Trophoblast cell (in vitro differentiated cells and primary cell): ENCODE measurements at regions not wholly inside any gene's neighbourhood (a gene's known extent, or its start where the extent isn't known, plus 50 kb on each side); places are given as distances from the start of the nearest gene placed in this dataset.

Experiments
- DNase-seq, 2 donors: peaks; one replicate each; pipeline ENCODE4 v3.0.0-alpha.2; 2016
- H2AFZ ChIP-seq: 2 replicates; pipeline ENCODE4 v1.6.1; 2013; ENCODE audit warnings: low read length, moderate library complexity, mild to moderate bottlenecking; ENCODE audit not compliant: insufficient read depth, poor library complexity
- H2AK5ac ChIP-seq: 2 replicates; pipeline ENCODE4 v1.6.1; 2013; ENCODE audit warnings: mild to moderate bottlenecking, low read length
- H2BK120ac ChIP-seq: 2 replicates; pipeline ENCODE4 v1.6.1; 2013; ENCODE audit warnings: low read length, mild to moderate bottlenecking, moderate library complexity; ENCODE audit not compliant: insufficient read depth, poor library complexity
- H2BK12ac ChIP-seq: 2 replicates; pipeline ENCODE4 v1.6.1; 2013; ENCODE audit warnings: mild to moderate bottlenecking, low read length, moderate library complexity
- H2BK5ac ChIP-seq: 2 replicates; pipeline ENCODE4 v1.6.1; 2013; ENCODE audit warnings: low read length, low read depth, moderate library complexity, mild to moderate bottlenecking; ENCODE audit not compliant: poor library complexity
- H3K14ac ChIP-seq: 2 replicates; pipeline ENCODE4 v1.6.1; 2013; ENCODE audit warnings: mild to moderate bottlenecking, low read length
- H3K18ac ChIP-seq: 2 replicates; pipeline ENCODE4 v1.6.1; 2013; ENCODE audit warnings: mild to moderate bottlenecking, low read length
- H3K23ac ChIP-seq: 2 replicates; pipeline ENCODE4 v1.6.1; 2013; ENCODE audit warnings: low read length
- H3K27ac ChIP-seq: 2 replicates; pipeline ENCODE4 v1.5.1; 2013; ENCODE audit warnings: low read depth, mild to moderate bottlenecking, inconsistent platforms, low read length, moderate library complexity
- H3K27me3 ChIP-seq: 2 replicates; pipeline ENCODE4 v1.6.1; 2013; ENCODE audit warnings: inconsistent platforms, mild to moderate bottlenecking, low read length, moderate library complexity; ENCODE audit not compliant: insufficient read depth
- H3K36me3 ChIP-seq, 2 experiments: 1 replicate in 1 of 2; 2 replicates in 1 of 2; pipeline ENCODE4 v1.6.1; 2013; ENCODE audit warnings: low read length in 2 of 2, mild to moderate bottlenecking in 2 of 2, moderate library complexity in 1 of 2; ENCODE audit not compliant: insufficient read depth in 2 of 2, control insufficient read depth in 1 of 2
- H3K4ac ChIP-seq: 2 replicates; pipeline ENCODE4 v1.6.1; 2013; ENCODE audit warnings: low read depth, mild to moderate bottlenecking, low read length, moderate library complexity
- H3K4me1 ChIP-seq, 2 experiments: 1 replicate in 1 of 2; 2 replicates in 1 of 2; pipeline ENCODE4 v1.6.1; 2013; ENCODE audit warnings: low read length in 2 of 2, mild to moderate bottlenecking in 2 of 2, moderate library complexity in 1 of 2; ENCODE audit not compliant: insufficient read depth in 2 of 2, control insufficient read depth in 1 of 2
- H3K4me2 ChIP-seq: 2 replicates; pipeline ENCODE4 v1.6.1; 2013; ENCODE audit warnings: inconsistent platforms, mild to moderate bottlenecking, low read length, moderate library complexity
- H3K4me3 ChIP-seq: 2 replicates; pipeline ENCODE4 v1.5.1; 2013; ENCODE audit warnings: mild to moderate bottlenecking, low read depth, low read length, inconsistent platforms
- H3K79me1 ChIP-seq: one replicate; pipeline ENCODE4 v1.6.1; 2013; ENCODE audit warnings: low read length
- H3K79me2 ChIP-seq: 2 replicates; pipeline ENCODE4 v1.6.1; 2013; ENCODE audit warnings: low read length, mild to moderate bottlenecking; ENCODE audit not compliant: control insufficient read depth, insufficient read depth, poor library complexity
- H3K9ac ChIP-seq: 2 replicates; pipeline ENCODE4 v1.6.1; 2013; ENCODE audit warnings: mild to moderate bottlenecking, low read length
- H3K9me3 ChIP-seq: 2 replicates; pipeline ENCODE4 v1.6.1; 2013; ENCODE audit warnings: low read depth, mild to moderate bottlenecking, control low read depth, inconsistent platforms, low read length; ENCODE audit not compliant: insufficient read depth
- H4K12ac ChIP-seq: 2 replicates; pipeline ENCODE4 v1.6.1; 2013; ENCODE audit warnings: low read depth, mild to moderate bottlenecking, low read length, moderate library complexity
- H4K8ac ChIP-seq: 2 replicates; pipeline ENCODE4 v1.6.1; 2013; ENCODE audit warnings: low read depth, mild to moderate bottlenecking, low read length, moderate library complexity
- H4K91ac ChIP-seq: one replicate; pipeline ENCODE4 v1.6.1; 2013; ENCODE audit warnings: low read depth, mild to moderate bottlenecking, low read length, moderate library complexity
- WGBS: extraction: QIAGEN DNeasy Blood & Tissue Kit; methylation state at CpG from one replicate; pipeline ENCODE4 v1.1.7; 2013; ENCODE audit warnings: missing lambda C conversion rate; ENCODE audit not compliant: insufficient read length, insufficient coverage; ENCODE audit errors: extremely low coverage; 5-methylcytosine and 5-hydroxymethylcytosine counted together

GRCh38 chr19:29429021-29429420, 96.8 kb upstream of the VSTM2B start:
- no peak overlapping the region for H3K4me3 ChIP-seq
- H3K79me1 ChIP-seq: no peaks in the 10 kb centered on the region
- H3K36me3 ChIP-seq: no peaks in the 10 kb centered on the region
- no peak overlapping the region for H3K4ac ChIP-seq
- no peak for DNase-seq
- H2AFZ ChIP-seq: no peak overlapping the region
- peaks cover 0 to 2% of the 10 kb centered on the region in 2 experiments for H3K4me1 ChIP-seq
- H3K27me3 ChIP-seq: no peaks in the 10 kb centered on the region
- H3K14ac ChIP-seq: no peak overlapping the region
- H4K91ac ChIP-seq: no peak overlapping the region
- H3K18ac ChIP-seq: no peak overlapping the region
- WGBS: no CpG with 5 or more reads among the region's 9 CpGs
- H4K12ac ChIP-seq: no peak overlapping the region
- H2BK12ac ChIP-seq: no peak overlapping the region
- no peak overlapping the region for H2AK5ac ChIP-seq
- H3K9ac ChIP-seq: no peak overlapping the region
- H3K4me2 ChIP-seq: no peak overlapping the region
- H3K9me3 ChIP-seq: peaks cover 37% of the 10 kb centered on the region
- no peak overlapping the region for H3K23ac ChIP-seq
- no peaks in the 10 kb centered on the region for H3K79me2 ChIP-seq
- no peak overlapping the region for H3K27ac ChIP-seq
- no peak overlapping the region for H2BK5ac ChIP-seq
- no peak overlapping the region for H4K8ac ChIP-seq
- H2BK120ac ChIP-seq: no peak overlapping the region

GRCh38 chr19:29429581-29429980, 96.2 kb upstream of the VSTM2B start:
- no peak for DNase-seq
- H4K91ac ChIP-seq: no peak overlapping the region
- no CpG with 5 or more reads among the region's 15 CpGs for WGBS

GRCh38 chr19:29431332-29431731, 94.5 kb upstream of the VSTM2B start:
- Histone ChIP-seq H3K27me3 (no peaks in the 10 kb centered on the region), H3K27ac (no peak overlapping the region), H3K23ac (no peak overlapping the region), H3K9me3 (peaks cover 20% of the 10 kb centered on the region), H3K4me1 (peaks cover 0 to 2% of the 10 kb centered on the region in 2 experiments), H3K4ac (no peak overlapping the region), H3K4me2 (no peak overlapping the region), H3K4me3 (no peak overlapping the region), H2BK12ac (no peak overlapping the region), H2BK120ac (no peak overlapping the region), H3K79me2 (no peaks in the 10 kb centered on the region), H4K8ac (no peak overlapping the region), H4K91ac (no peak overlapping the region), H2BK5ac (no peak overlapping the region), H3K14ac (no peak overlapping the region), H3K36me3 (no peaks in the 10 kb centered on the region), H3K9ac (no peak overlapping the region), H2AK5ac (no peak overlapping the region), H2AFZ (no peak overlapping the region), H3K79me1 (no peaks in the 10 kb centered on the region), H3K18ac (no peak overlapping the region), H4K12ac (no peak overlapping the region)
- WGBS: no CpG with 5 or more reads among the region's 7 CpGs
- no peak for DNase-seq

More at GRCh38 chr19:29429581-29429980, 96.2 kb upstream of the VSTM2B start:
- H3K9me3 ChIP-seq: peaks cover 31% of the 10 kb centered on the region
- H2AFZ ChIP-seq: no peak overlapping the region
- H3K23ac ChIP-seq: no peak overlapping the region
- no peak overlapping the region for H3K27ac ChIP-seq
- H3K4me1 ChIP-seq: peaks cover 0 to 2% of the 10 kb centered on the region in 2 experiments
- no peak overlapping the region for H3K18ac ChIP-seq
- H3K79me2 ChIP-seq: no peaks in the 10 kb centered on the region
- no peak overlapping the region for H2BK5ac ChIP-seq
- no peaks in the 10 kb centered on the region for H3K79me1 ChIP-seq
- H3K14ac ChIP-seq: no peak overlapping the region
- H2BK12ac ChIP-seq: no peak overlapping the region
- H3K4me3 ChIP-seq: no peak overlapping the region
- no peaks in the 10 kb centered on the region for H3K27me3 ChIP-seq
- H3K4ac ChIP-seq: no peak overlapping the region
- H3K9ac ChIP-seq: no peak overlapping the region
- no peak overlapping the region for H2AK5ac ChIP-seq
- no peak overlapping the region for H3K4me2 ChIP-seq
- H2BK120ac ChIP-seq: no peak overlapping the region
- H4K8ac ChIP-seq: no peak overlapping the region
- H4K12ac ChIP-seq: no peak overlapping the region
- H3K36me3 ChIP-seq: no peaks in the 10 kb centered on the region

GRCh38 chr19:29432677-29433076, 93.1 kb upstream of the VSTM2B start:
- no peaks in the 10 kb centered on the region for H3K27me3 ChIP-seq
- no peak overlapping the region for H2BK120ac ChIP-seq
- H2AFZ ChIP-seq: no peak overlapping the region
- H4K91ac ChIP-seq: no peak overlapping the region
- H3K79me1 ChIP-seq: no peaks in the 10 kb centered on the region
- no CpG with 5 or more reads among the region's 5 CpGs for WGBS
- no peak overlapping the region for H2BK12ac ChIP-seq
- no peak overlapping the region for H3K4me2 ChIP-seq
- H3K14ac ChIP-seq: no peak overlapping the region
- peaks cover 0 to 2% of the 10 kb centered on the region in 2 experiments for H3K4me1 ChIP-seq
- H2AK5ac ChIP-seq: no peak overlapping the region
- H4K12ac ChIP-seq: no peak overlapping the region
- no peak for DNase-seq
- no peak overlapping the region for H3K27ac ChIP-seq
- H3K9ac ChIP-seq: no peak overlapping the region
- H3K18ac ChIP-seq: no peak overlapping the region
- H4K8ac ChIP-seq: no peak overlapping the region
- no peak overlapping the region for H3K4ac ChIP-seq
- H2BK5ac ChIP-seq: no peak overlapping the region
- H3K4me3 ChIP-seq: no peak overlapping the region
- H3K23ac ChIP-seq: no peak overlapping the region
- H3K9me3 ChIP-seq: peaks cover 12% of the 10 kb centered on the region
- no peaks in the 10 kb centered on the region for H3K36me3 ChIP-seq
- no peaks in the 10 kb centered on the region for H3K79me2 ChIP-seq
